Neuronal stem cell (in vitro differentiated cells): ENCODE measurements at regions not wholly inside any gene's neighbourhood (a gene's known extent, or its start where the extent isn't known, plus 50 kb on each side); places are given as distances from the start of the nearest gene placed in this dataset.

Experiments
- DNase-seq: peaks from one replicate; pipeline ENCODE4 v3.0.0-alpha.2; 2013; ENCODE audit warnings: low spot score
- H2AFZ ChIP-seq: one replicate; pipeline ENCODE4 v1.6.1; 2013; ENCODE audit warnings: mild to moderate bottlenecking, low read length, inconsistent platforms
- H2AK5ac ChIP-seq: 2 replicates; pipeline ENCODE4 v1.6.1; 2013; ENCODE audit warnings: low read depth, mild to moderate bottlenecking, inconsistent platforms, low read length, moderate library complexity, mixed read lengths
- H2BK120ac ChIP-seq: 2 replicates; pipeline ENCODE4 v1.6.1; 2013; ENCODE audit warnings: low read depth, mild to moderate bottlenecking, inconsistent platforms, low read length, moderate library complexity, mixed read lengths
- H2BK12ac ChIP-seq: one replicate; pipeline ENCODE4 v1.6.1; 2013; ENCODE audit warnings: low read length, inconsistent platforms
- H2BK15ac ChIP-seq: 2 replicates; pipeline ENCODE4 v1.6.1; 2013; ENCODE audit warnings: mild to moderate bottlenecking, low read length, inconsistent platforms, mixed read lengths
- H2BK5ac ChIP-seq: one replicate; pipeline ENCODE4 v1.6.1; 2013; ENCODE audit warnings: inconsistent platforms, mild to moderate bottlenecking, low read length, moderate library complexity
- H3K14ac ChIP-seq: one replicate; pipeline ENCODE4 v1.6.1; 2013; ENCODE audit warnings: low read length, inconsistent platforms
- H3K18ac ChIP-seq: 2 replicates; pipeline ENCODE4 v1.6.1; 2013; ENCODE audit warnings: low read length, inconsistent platforms
- H3K23ac ChIP-seq: 2 replicates; pipeline ENCODE4 v1.6.1; 2013; ENCODE audit warnings: low read depth, mild to moderate bottlenecking, mixed read lengths, low read length, inconsistent platforms; ENCODE audit not compliant: poor library complexity
- H3K27ac ChIP-seq: replicated peaks from 3 replicates; pipeline ENCODE4 v1.5.1; 2013; ENCODE audit warnings: low read length, inconsistent platforms
- H3K27me3 ChIP-seq, 3 experiments: 2 replicates each; pipeline ENCODE4 v1.6.1; 2013; ENCODE audit warnings: low read length in 3 of 3, mild to moderate bottlenecking in 2 of 3, inconsistent platforms in 1 of 3, low read depth in 1 of 3, mixed read lengths in 1 of 3, moderate library complexity in 1 of 3; ENCODE audit not compliant: control insufficient read depth in 3 of 3, insufficient read depth in 3 of 3
- H3K36me3 ChIP-seq, 2 donors: replicated peaks in 1 of 2; 2 replicates each; pipeline ENCODE4 v1.6.1; 2013; ENCODE audit warnings: low read length in 2 of 2; ENCODE audit not compliant: control insufficient read depth in 2 of 2, insufficient read depth in 2 of 2
- H3K4ac ChIP-seq: 2 replicates; pipeline ENCODE4 v1.6.1; 2013; ENCODE audit warnings: inconsistent platforms, mild to moderate bottlenecking, low read length, moderate library complexity
- H3K4me1 ChIP-seq, 2 donors: 1 replicate in 1 of 2; 2 replicates in 1 of 2; pipeline ENCODE4 v1.6.1; 2013; ENCODE audit warnings: low read length in 2 of 2, low read depth in 1 of 2; ENCODE audit not compliant: control insufficient read depth in 2 of 2, insufficient read depth in 1 of 2
- H3K4me2 ChIP-seq: one replicate; pipeline ENCODE4 v1.6.1; 2013; ENCODE audit warnings: mild to moderate bottlenecking, low read length, inconsistent platforms; ENCODE audit not compliant: insufficient read depth, poor library complexity, severe bottlenecking
- H3K4me3 ChIP-seq, 2 donors: 2 replicates each; pipeline ENCODE4 v1.5.1; 2013; ENCODE audit warnings: low read length in 2 of 2, mild to moderate bottlenecking in 2 of 2, inconsistent platforms in 1 of 2, moderate library complexity in 1 of 2
- H3K79me1 ChIP-seq: one replicate; pipeline ENCODE4 v1.6.1; 2013; ENCODE audit warnings: low read depth, mild to moderate bottlenecking, inconsistent platforms, low read length, moderate library complexity
- H3K9ac ChIP-seq: one replicate; pipeline ENCODE4 v1.6.1; 2013; ENCODE audit warnings: mild to moderate bottlenecking, low read depth, low read length, inconsistent platforms; ENCODE audit not compliant: poor library complexity
- H3K9me3 ChIP-seq, 2 donors: replicated peaks in 1 of 2; 2 replicates each; pipeline versions ENCODE3 to v1.6.1; 2013; ENCODE audit warnings: low read length in 2 of 2, mild to moderate bottlenecking in 2 of 2, inconsistent platforms in 1 of 2, low read depth in 1 of 2, mixed read lengths in 1 of 2, moderate library complexity in 1 of 2; ENCODE audit not compliant: control insufficient read depth in 2 of 2, insufficient read depth in 1 of 2
- H4K8ac ChIP-seq: one replicate; pipeline ENCODE4 v1.6.1; 2013; ENCODE audit warnings: low read depth, mild to moderate bottlenecking, inconsistent platforms, low read length, moderate library complexity
- H4K91ac ChIP-seq: one replicate; pipeline ENCODE4 v1.6.1; 2013; ENCODE audit warnings: low read length, low read depth, mild to moderate bottlenecking, inconsistent platforms; ENCODE audit not compliant: poor library complexity
- WGBS, 2 donors: extraction: QIAGEN DNeasy Blood & Tissue Kit; methylation state at CpG; one replicate each; pipeline ENCODE4 v1.1.7; 2013; ENCODE audit warnings: missing lambda C conversion rate in 2 of 2, mixed read lengths in 1 of 2; ENCODE audit not compliant: insufficient read length in 2 of 2, insufficient replicate concordance in 1 of 2; ENCODE audit errors: extremely low coverage in 2 of 2; 5-methylcytosine and 5-hydroxymethylcytosine counted together

GRCh38 chr1:209363112-209363511 is 220.4 kb upstream of the CAMK1G start:
- H2BK120ac ChIP-seq, result no peak overlapping the region
- H2BK12ac ChIP-seq, result no peak overlapping the region
- no peaks in the 10 kb centered on the region for H3K79me1 ChIP-seq
- no peak for DNase-seq
- H3K4ac ChIP-seq, result no peak overlapping the region
- no CpG with 5 or more reads among the region's 4 CpGs for WGBS, 2 donors
- no peak overlapping the region for H2AK5ac ChIP-seq
- no peak overlapping the region for H4K91ac ChIP-seq
- no peak overlapping the region for H3K23ac ChIP-seq
- no peak overlapping the region for H3K18ac ChIP-seq
- no peak overlapping the region for H2AFZ ChIP-seq
- no peak overlapping the region for H2BK15ac ChIP-seq
- H2BK5ac ChIP-seq, result no peak overlapping the region
- no peak overlapping the region for H3K4me2 ChIP-seq
- H3K4me3 ChIP-seq, result no peak overlapping the region
- H3K4me1 ChIP-seq, result peaks cover 0 to 3% of the 10 kb centered on the region in 2 donors
- no peaks in the 10 kb centered on the region for H3K9me3 ChIP-seq
- no peaks in the 10 kb centered on the region for H3K36me3 ChIP-seq
- no peaks in the 10 kb centered on the region for H3K27me3 ChIP-seq
- no peak overlapping the region for H4K8ac ChIP-seq
- H3K9ac ChIP-seq, result no peak overlapping the region
- no peak overlapping the region for H3K14ac ChIP-seq
- H3K27ac ChIP-seq, result no peak overlapping the region

GRCh38 chr1:209364716-209365115 is 218.8 kb upstream of the CAMK1G start:
- H2AFZ ChIP-seq, result no peak overlapping the region

GRCh38 chr1:209367061-209367772 is 216.3 kb upstream of the CAMK1G start:
- no peak overlapping the region for H3K4me2 ChIP-seq
- H3K4me3 ChIP-seq, result no peak overlapping the region
- no peak overlapping the region for H4K91ac ChIP-seq
- no peaks in the 10 kb centered on the region for H3K27me3 ChIP-seq
- H3K9me3 ChIP-seq, result no peaks in the 10 kb centered on the region
- H3K4me1 ChIP-seq, result peaks cover 0 to 3% of the 10 kb centered on the region in 2 donors
- H3K79me1 ChIP-seq, result no peaks in the 10 kb centered on the region
- H2BK15ac ChIP-seq, result no peak overlapping the region
- H2BK120ac ChIP-seq, result no peak overlapping the region
- no peak overlapping the region for H3K18ac ChIP-seq
- H2BK12ac ChIP-seq, result no peak overlapping the region
- no peak overlapping the region for H3K14ac ChIP-seq
- no peak overlapping the region for H4K8ac ChIP-seq
- H3K36me3 ChIP-seq, result no peaks in the 10 kb centered on the region
- H2BK5ac ChIP-seq, result no peak overlapping the region
- no peak for DNase-seq
- H2AK5ac ChIP-seq, result no peak overlapping the region
- H3K9ac ChIP-seq, result no peak overlapping the region
- no CpG with 5 or more reads among the region's 7 CpGs for WGBS, 2 donors
- H3K4ac ChIP-seq, result no peak overlapping the region
- H3K27ac ChIP-seq, result no peak overlapping the region
- no peak overlapping the region for H2AFZ ChIP-seq
- no peak overlapping the region for H3K23ac ChIP-seq

More at GRCh38 chr1:209364716-209365115, 218.8 kb upstream of the CAMK1G start:
- no peaks in the 10 kb centered on the region for H3K36me3 ChIP-seq
- no peak overlapping the region for H3K18ac ChIP-seq
- H3K27ac ChIP-seq, result no peak overlapping the region
- H3K23ac ChIP-seq, result no peak overlapping the region
- H3K27me3 ChIP-seq, result no peaks in the 10 kb centered on the region
- no peaks in the 10 kb centered on the region for H3K79me1 ChIP-seq
- H2BK120ac ChIP-seq, result no peak overlapping the region
- no peak overlapping the region for H3K4ac ChIP-seq
- no peak for DNase-seq
- no peaks in the 10 kb centered on the region for H3K9me3 ChIP-seq
- no peak overlapping the region for H2AK5ac ChIP-seq
- no peak overlapping the region for H3K14ac ChIP-seq
- no peak overlapping the region for H2BK5ac ChIP-seq
- H2BK15ac ChIP-seq, result no peak overlapping the region
- no peak overlapping the region for H2BK12ac ChIP-seq
- H4K8ac ChIP-seq, result no peak overlapping the region
- H3K4me3 ChIP-seq, result no peak overlapping the region
- H4K91ac ChIP-seq, result no peak overlapping the region
- H3K4me2 ChIP-seq, result no peak overlapping the region
- peaks cover 0 to 3% of the 10 kb centered on the region in 2 donors for H3K4me1 ChIP-seq
- no CpG with 5 or more reads among the region's 3 CpGs for WGBS, 2 donors
- no peak overlapping the region for H3K9ac ChIP-seq

- H2BK15ac ChIP-seq, result no peak overlapping the region
- H3K27me3 ChIP-seq, result no peaks in the 10 kb centered on the region
- H2BK120ac ChIP-seq, result no peak overlapping the region
- no peak overlapping the region for H2AK5ac ChIP-seq
- H3K4me3 ChIP-seq, result no peak overlapping the region
- no peak overlapping the region for H2BK5ac ChIP-seq
- no peak overlapping the region for H2BK12ac ChIP-seq
- H3K79me1 ChIP-seq, result no peaks in the 10 kb centered on the region
- H2AFZ ChIP-seq, result no peak overlapping the region
- no peak overlapping the region for H3K18ac ChIP-seq
- no peak overlapping the region for H4K91ac ChIP-seq
- H3K27ac ChIP-seq, result no peak overlapping the region
- H3K4me2 ChIP-seq, result no peak overlapping the region
- no peak overlapping the region for H3K14ac ChIP-seq
- WGBS, 2 donors, result no CpG with 5 or more reads among the region's 8 CpGs
- H3K4me1 ChIP-seq, result no peaks in the 10 kb centered on the region
- no peaks in the 10 kb centered on the region for H3K9me3 ChIP-seq
- no peaks in the 10 kb centered on the region for H3K36me3 ChIP-seq
- DNase-seq, result no peak
- no peak overlapping the region for H3K23ac ChIP-seq
- no peak overlapping the region for H4K8ac ChIP-seq
- H3K4ac ChIP-seq, result no peak overlapping the region
- H3K9ac ChIP-seq, result no peak overlapping the region
Measured at GRCh38 chr1:209368864-209369598, 214.5 kb upstream of the CAMK1G start.
